GM19351 (cell line): ENCODE measurements at regions not wholly inside any gene's neighbourhood (a gene's known extent, or its start where the extent isn't known, plus 50 kb on each side); places are given as distances from the start of the nearest gene placed in this dataset.
"Not testable (repeated sequence)": the region's sequence is repeated elsewhere in the genome, so short reads cannot be mapped to it uniquely, and the experiment has no call there.

Source experiments
- ATAC-seq: cut with Tn5 transposase; IDR thresholded peaks from one replicate; pipeline ENCODE4 v1.9.1; 2021; ENCODE audit warnings: mild to moderate bottlenecking, moderate library complexity; ENCODE audit not compliant: unreplicated experiment

- not testable (repeated sequence) for ATAC-seq
Measured at GRCh38 chr14:105706701-105707019, 180.3 kb downstream of the TMEM121 start.

GRCh38 chr14:105707099-105707498, 180.7 kb downstream of the TMEM121 start:
- not testable (repeated sequence) for ATAC-seq

GRCh38 chr14:105707723-105708151, 181.4 kb downstream of the TMEM121 start:
- not testable (repeated sequence) for ATAC-seq

- not testable (repeated sequence) for ATAC-seq
Measured at GRCh38 chr14:105708251-105709134, 182.1 kb downstream of the TMEM121 start.

- no peak for ATAC-seq
Measured at GRCh38 chr14:105709281-105710118, 183.1 kb downstream of the TMEM121 start.

GRCh38 chr14:105710119-105711043, 184.0 kb downstream of the TMEM121 start:
- no peak for ATAC-seq

GRCh38 chr14:105711044-105711620, 184.7 kb downstream of the TMEM121 start:
- no peak for ATAC-seq

GRCh38 chr14:105711841-105712460, 185.6 kb downstream of the TMEM121 start:
- ATAC-seq = no peak

GRCh38 chr14:105712670-105713069, 186.3 kb downstream of the TMEM121 start:
- not testable (repeated sequence) for ATAC-seq

GRCh38 chr14:105713160-105713559, 186.8 kb downstream of the TMEM121 start:
- ATAC-seq = not testable (repeated sequence)

- ATAC-seq = not testable (repeated sequence)
Measured at GRCh38 chr14:105713836-105714235, 187.5 kb downstream of the TMEM121 start.

- not testable (repeated sequence) for ATAC-seq
Measured at GRCh38 chr14:105718787-105719186, 192.4 kb downstream of the TMEM121 start.

GRCh38 chr14:105720106-105720505, 193.7 kb downstream of the TMEM121 start:
- ATAC-seq = not testable (repeated sequence)

GRCh38 chr14:105720852-105721601, 194.6 kb downstream of the TMEM121 start:
- not testable (repeated sequence) for ATAC-seq

GRCh38 chr14:105721602-105721970, 195.2 kb downstream of the TMEM121 start:
- ATAC-seq = not testable (repeated sequence)

- not testable (repeated sequence) for ATAC-seq
Measured at GRCh38 chr14:105721996-105722709, 195.8 kb downstream of the TMEM121 start.

GRCh38 chr14:105723271-105723670, 196.9 kb downstream of the TMEM121 start:
- not testable (repeated sequence) for ATAC-seq

GRCh38 chr14:105723776-105724175, 197.4 kb downstream of the TMEM121 start:
- not testable (repeated sequence) for ATAC-seq
